T-cell (primary cell): ENCODE measurements at regions not wholly inside any gene's neighbourhood (a gene's known extent, or its start where the extent isn't known, plus 50 kb on each side); places are given as distances from the start of the nearest gene placed in this dataset.
A peak's percentile ranks its signal among the peaks of the same experiment; 100 is the strongest.

Experiments used
- ATAC-seq, 4 experiments: fragments of 200-7000 bp in 3 of 4; fragments of 150-1000 bp in 1 of 4; cut with Tn5 transposase; replicated peaks in 1 of 4; 1 replicate in 3 of 4; 2 replicates in 1 of 4; pipeline ENCODE4 v1.10.0; 2021; ENCODE audit warnings: moderate library complexity in 3 of 4, mild to moderate bottlenecking in 2 of 4, moderate number of reproducible peaks in 1 of 4
- CTCF ChIA-PET, 2 donors: fragments of 300-600 bp; sonication (Branson Sonifier 250); formaldehyde crosslinking; loops; one replicate each; lab custom pipeline; 2022; ENCODE audit warnings: antibody characterized with exemption in 2 of 2; lab: Charles Lee
- POLR2A ChIA-PET, 2 donors: fragments of 300-600 bp; sonication (Branson Sonifier 250); formaldehyde crosslinking; loops; one replicate each; lab custom pipeline; 2022; ENCODE audit warnings: antibody characterized with exemption in 2 of 2; lab: Charles Lee
- DNase-seq, 35 experiments: peaks; one replicate each; pipeline versions ENCODE4 v3.0.0 to v3.0.0-alpha.2; 2013 to 2023
- H3K27ac ChIP-seq: one replicate; pipeline ENCODE4 v1.5.1; 2013; ENCODE audit warnings: low read length
- H3K27me3 ChIP-seq, 2 experiments: replicated peaks in 1 of 2; 1 replicate in 1 of 2; 2 replicates in 1 of 2; pipeline versions ENCODE4 v1.6.1 to v1.7.0; 2013; ENCODE audit warnings: low read length in 1 of 2, mixed read lengths in 1 of 2; ENCODE audit not compliant: control insufficient read depth in 2 of 2, insufficient read depth in 2 of 2; ENCODE audit errors: extremely low read depth in 1 of 2
- H3K36me3 ChIP-seq, 2 donors: 1 replicate in 1 of 2; 2 replicates in 1 of 2; pipeline versions ENCODE4 v1.6.1 to v1.7.0; 2013; ENCODE audit warnings: low read length in 1 of 2; ENCODE audit not compliant: control insufficient read depth in 2 of 2, insufficient read depth in 1 of 2; ENCODE audit errors: extremely low read depth in 1 of 2
- H3K4me1 ChIP-seq, 2 experiments: 1 replicate in 1 of 2; 2 replicates in 1 of 2; pipeline versions ENCODE4 v1.6.1 to v1.7.0; 2013; ENCODE audit warnings: low read length in 2 of 2, mixed read lengths in 1 of 2; ENCODE audit not compliant: insufficient read depth in 2 of 2, control insufficient read depth in 1 of 2; ENCODE audit errors: extremely low read depth in 1 of 2
- H3K4me3 ChIP-seq, 2 donors: 1 replicate in 1 of 2; 2 replicates in 1 of 2; pipeline versions ENCODE4 v1.5.1 to v1.7.0; 2013; ENCODE audit warnings: mild to moderate bottlenecking in 2 of 2, low read length in 1 of 2, moderate library complexity in 1 of 2; ENCODE audit not compliant: control insufficient read depth in 1 of 2; ENCODE audit errors: extremely low read depth in 1 of 2
- H3K9me3 ChIP-seq: 2 replicates; pipeline ENCODE4 v1.7.0; 2013
- H3K27ac Mint-ChIP-seq, 2 donors: one replicate each; pipeline ENCODE4 v1.8.0; 2020 to 2021; ENCODE audit warnings: mild to moderate bottlenecking in 2 of 2, mixed read lengths in 2 of 2
- H3K27me3 Mint-ChIP-seq, 2 donors: one replicate each; pipeline ENCODE4 v1.8.0; 2021 to 2022; ENCODE audit warnings: mixed read lengths in 2 of 2
- H3K36me3 Mint-ChIP-seq: one replicate; pipeline ENCODE4 v1.8.0; 2021; ENCODE audit warnings: mixed read lengths
- H3K4me1 Mint-ChIP-seq, 3 donors: one replicate each; pipeline ENCODE4 v1.8.0; 2020 to 2022; ENCODE audit warnings: mixed read lengths in 3 of 3, mild to moderate bottlenecking in 1 of 3
- H3K4me3 Mint-ChIP-seq, 3 donors: one replicate each; pipeline ENCODE4 v1.8.0; 2020 to 2022; ENCODE audit warnings: mild to moderate bottlenecking in 3 of 3, mixed read lengths in 3 of 3, moderate library complexity in 3 of 3
- H3K9me3 Mint-ChIP-seq, 3 donors: one replicate each; pipeline ENCODE4 v1.8.0; 2020 to 2022; ENCODE audit warnings: mixed read lengths in 3 of 3
- WGBS: methylation state at CpG from one replicate; pipeline ENCODE4 v1.1.5; 2013; ENCODE audit warnings: missing lambda C conversion rate; ENCODE audit not compliant: insufficient coverage; 5-methylcytosine and 5-hydroxymethylcytosine counted together

- Mint-ChIP-seq H3K4me3 (no peak overlapping the region), H3K27ac (no peak overlapping the region), H3K4me1 (peaks cover 0 to 14% (median 5%) of the 10 kb centered on the region in 3 donors), H3K9me3 (no peaks in the 10 kb centered on the region), H3K27me3 (peaks cover 9 to 20% of the 10 kb centered on the region in 2 donors), H3K36me3 (no peaks in the 10 kb centered on the region)
- DNase-seq (no peak), ATAC-seq (no peak)
- ChIA-PET POLR2A (interaction anchor here in 1 of 2 donors (0.8 kb wide), 1 partner anchor 882 kb away, joined by 4 read pairs; no protein-coding TSS in a partner anchor), CTCF (no interaction called here)
- Histone ChIP-seq H3K9me3 (no peaks in the 10 kb centered on the region), H3K27me3 (no peaks in the 10 kb centered on the region), H3K36me3 (no peaks in the 10 kb centered on the region), H3K27ac (no peak overlapping the region), H3K4me3 (no peak overlapping the region), H3K4me1 (no peaks in the 10 kb centered on the region)
- WGBS: 80% methylated on average over 1 of the region's 2 CpGs
Measured at GRCh38 chr6:81816380-81816779, 63.9 kb upstream of the TENT5A start.

- Histone ChIP-seq H3K4me1 (no peaks in the 10 kb centered on the region), H3K4me3 (no peak overlapping the region), H3K27ac (no peak overlapping the region), H3K9me3 (no peaks in the 10 kb centered on the region), H3K27me3 (no peaks in the 10 kb centered on the region), H3K36me3 (no peaks in the 10 kb centered on the region)
- 40% methylated on average over 1 of the region's 2 CpGs for WGBS
- DNase-seq: no peak
- ChIA-PET CTCF (no interaction called here), POLR2A (no interaction called here)
- Mint-ChIP-seq H3K4me3 (no peak overlapping the region), H3K4me1 (peaks cover 0 to 9% (median 5%) of the 10 kb centered on the region in 3 donors), H3K27me3 (peaks cover 13 to 30% of the 10 kb centered on the region in 2 donors), H3K36me3 (no peaks in the 10 kb centered on the region), H3K27ac (no peak overlapping the region), H3K9me3 (no peaks in the 10 kb centered on the region)
- no peak for ATAC-seq
Measured at GRCh38 chr6:81814370-81815076, 62.0 kb upstream of the TENT5A start.

GRCh38 chr6:81813305-81813704 lies 60.8 kb upstream of the TENT5A start:
- ChIA-PET POLR2A (no interaction called here), CTCF (no interaction called here)
- H3K4me1 ChIP-seq: no peaks in the 10 kb centered on the region
- DNase-seq (no peak), ATAC-seq (no peak)
- no peaks in the 10 kb centered on the region for H3K36me3 ChIP-seq
- Mint-ChIP-seq H3K27me3 (peaks cover 13 to 30% of the 10 kb centered on the region in 2 donors), H3K27ac (no peak overlapping the region), H3K4me3 (no peak overlapping the region), H3K4me1 (peaks cover 0 to 5% (median 5%) of the 10 kb centered on the region in 3 donors), H3K9me3 (no peaks in the 10 kb centered on the region), H3K36me3 (no peaks in the 10 kb centered on the region)
- no peak overlapping the region for H3K4me3 ChIP-seq
- no peaks in the 10 kb centered on the region for H3K27me3 ChIP-seq
- H3K27ac ChIP-seq: no peak overlapping the region
- H3K9me3 ChIP-seq: no peaks in the 10 kb centered on the region

- H3K27me3 ChIP-seq: no peaks in the 10 kb centered on the region
- H3K9me3 ChIP-seq: no peaks in the 10 kb centered on the region
- ChIA-PET POLR2A (no interaction called here), CTCF (no interaction called here)
- Mint-ChIP-seq H3K4me3 (no peak overlapping the region), H3K27me3 (peaks cover 13 to 28% of the 10 kb centered on the region in 2 donors), H3K27ac (no peak overlapping the region), H3K4me1 (peaks cover 0 to 5% (median 5%) of the 10 kb centered on the region in 3 donors), H3K36me3 (no peaks in the 10 kb centered on the region), H3K9me3 (no peaks in the 10 kb centered on the region)
- WGBS: 20% methylated on average over 1 of the region's 4 CpGs
- DNase-seq (no peak), ATAC-seq (no peak)
- H3K27ac ChIP-seq: no peak overlapping the region
- H3K4me1 ChIP-seq: no peaks in the 10 kb centered on the region
- H3K36me3 ChIP-seq: no peaks in the 10 kb centered on the region
- no peak overlapping the region for H3K4me3 ChIP-seq
Measured at GRCh38 chr6:81812401-81812800, 59.9 kb upstream of the TENT5A start.

GRCh38 chr6:81808851-81809570 lies 56.5 kb upstream of the TENT5A start:
- H3K27ac Mint-ChIP-seq: no peak overlapping the region
- peaks cover 13 to 28% of the 10 kb centered on the region in 2 donors for H3K27me3 Mint-ChIP-seq
- no peak overlapping the region for H3K27ac ChIP-seq
- WGBS: 25% methylated on average over 3 of the region's 6 CpGs
- no peaks in the 10 kb centered on the region for H3K9me3 ChIP-seq
- CTCF ChIA-PET: no interaction called here
- H3K9me3 Mint-ChIP-seq: no peaks in the 10 kb centered on the region
- no peak overlapping the region for H3K4me3 ChIP-seq
- peak overlapping the region in 1 of 3 donors; percentile 26 for H3K4me3 Mint-ChIP-seq
- ATAC-seq (no peak), DNase-seq (no peak)
- POLR2A ChIA-PET: no interaction called here
- H3K4me1 ChIP-seq: no peaks in the 10 kb centered on the region
- no peaks in the 10 kb centered on the region for H3K36me3 Mint-ChIP-seq
- no peaks in the 10 kb centered on the region for H3K36me3 ChIP-seq
- H3K27me3 ChIP-seq: no peaks in the 10 kb centered on the region
- H3K4me1 Mint-ChIP-seq: peaks cover 0 to 5% (median 5%) of the 10 kb centered on the region in 3 donors

GRCh38 chr6:81806793-81807565 lies 54.5 kb upstream of the TENT5A start:
- H3K4me3 Mint-ChIP-seq: no peak overlapping the region
- H3K27ac ChIP-seq: no peak overlapping the region
- no peaks in the 10 kb centered on the region for H3K4me1 Mint-ChIP-seq
- H3K27me3 Mint-ChIP-seq: peaks cover 3 to 22% of the 10 kb centered on the region in 2 donors
- ChIA-PET CTCF (no interaction called here), POLR2A (no interaction called here)
- no peaks in the 10 kb centered on the region for H3K36me3 ChIP-seq
- H3K27me3 ChIP-seq: no peaks in the 10 kb centered on the region
- H3K36me3 Mint-ChIP-seq: no peaks in the 10 kb centered on the region
- no peak for ATAC-seq
- H3K4me3 ChIP-seq: no peak overlapping the region
- no peak overlapping the region for H3K27ac Mint-ChIP-seq
- no peaks in the 10 kb centered on the region for H3K9me3 ChIP-seq
- H3K9me3 Mint-ChIP-seq: no peaks in the 10 kb centered on the region
- DNase-seq: no peak
- no CpG with 5 or more reads among the region's 8 CpGs for WGBS
- no peaks in the 10 kb centered on the region for H3K4me1 ChIP-seq
